ENCODE measurements at regions not wholly inside any gene's neighbourhood (a gene's known extent, or its start where the extent isn't known, plus 50 kb on each side); places are given as distances from the start of the nearest gene placed in this dataset.

DNA sequence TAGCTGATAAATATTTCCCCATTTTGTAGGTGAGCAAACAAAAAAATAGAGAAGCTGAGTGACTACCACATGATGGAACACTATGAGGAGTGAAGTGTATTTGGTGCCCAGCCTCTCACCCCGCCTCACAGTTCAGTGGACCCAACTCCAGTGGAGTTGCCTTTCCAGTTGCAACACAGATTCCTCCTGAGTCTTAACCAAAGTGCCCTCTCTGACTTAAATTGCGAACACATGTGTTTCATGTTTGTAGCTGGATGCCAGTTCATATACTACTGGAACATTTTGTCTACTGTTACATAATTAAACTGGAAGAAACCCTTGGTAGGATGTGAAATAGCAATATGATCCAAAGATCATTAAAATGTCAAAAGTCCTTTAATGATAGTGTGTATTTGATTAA lies 448.9 kb downstream of the COL12A1 start:
- TF ChIP-seq, protein P1, sequence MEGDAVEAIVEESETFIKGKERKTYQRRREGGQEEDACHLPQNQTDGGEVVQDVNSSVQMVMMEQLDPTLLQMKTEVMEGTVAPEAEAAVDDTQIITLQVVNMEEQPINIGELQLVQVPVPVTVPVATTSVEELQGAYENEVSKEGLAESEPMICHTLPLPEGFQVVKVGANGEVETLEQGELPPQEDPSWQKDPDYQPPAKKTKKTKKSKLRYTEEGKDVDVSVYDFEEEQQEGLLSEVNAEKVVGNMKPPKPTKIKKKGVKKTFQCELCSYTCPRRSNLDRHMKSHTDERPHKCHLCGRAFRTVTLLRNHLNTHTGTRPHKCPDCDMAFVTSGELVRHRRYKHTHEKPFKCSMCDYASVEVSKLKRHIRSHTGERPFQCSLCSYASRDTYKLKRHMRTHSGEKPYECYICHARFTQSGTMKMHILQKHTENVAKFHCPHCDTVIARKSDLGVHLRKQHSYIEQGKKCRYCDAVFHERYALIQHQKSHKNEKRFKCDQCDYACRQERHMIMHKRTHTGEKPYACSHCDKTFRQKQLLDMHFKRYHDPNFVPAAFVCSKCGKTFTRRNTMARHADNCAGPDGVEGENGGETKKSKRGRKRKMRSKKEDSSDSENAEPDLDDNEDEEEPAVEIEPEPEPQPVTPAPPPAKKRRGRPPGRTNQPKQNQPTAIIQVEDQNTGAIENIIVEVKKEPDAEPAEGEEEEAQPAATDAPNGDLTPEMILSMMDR (IDR thresholded peaks at IDR 0.05) = no peak
- no peak for TF ChIP-seq POLR2AphosphoS5 (IDR thresholded peaks at IDR 0.05)

Measured in breast epithelium (tissue), 3 donors.